Skeletal muscle tissue (tissue), 3 donors: ENCODE measurements at regions not wholly inside any gene's neighbourhood (a gene's known extent, or its start where the extent isn't known, plus 50 kb on each side); places are given as distances from the start of the nearest gene placed in this dataset.

Experiments used
- H3K27ac ChIP-seq: one replicate; pipeline ENCODE4 v1.7.0; 2013; ENCODE audit warnings: mild to moderate bottlenecking, low read depth, low read length, inconsistent platforms
- H3K27me3 ChIP-seq, 3 donors: one replicate each; pipeline ENCODE4 v1.7.0; 2013; ENCODE audit warnings: low read length in 3 of 3; ENCODE audit not compliant: control insufficient read depth in 3 of 3, insufficient read depth in 3 of 3
- H3K36me3 ChIP-seq, 3 donors: one replicate each; pipeline ENCODE4 v1.7.0; 2013; ENCODE audit warnings: low read length in 3 of 3; ENCODE audit not compliant: control insufficient read depth in 3 of 3, insufficient read depth in 3 of 3
- H3K4me1 ChIP-seq, 3 donors: one replicate each; pipeline ENCODE4 v1.7.0; 2013; ENCODE audit warnings: low read length in 3 of 3, mild to moderate bottlenecking in 3 of 3; ENCODE audit not compliant: control insufficient read depth in 3 of 3, insufficient read depth in 3 of 3
- H3K4me3 ChIP-seq, 3 donors: one replicate each; pipeline ENCODE4 v1.7.0; 2013; ENCODE audit warnings: low read length in 3 of 3
- H3K9ac ChIP-seq, 3 donors: one replicate each; pipeline ENCODE4 v1.7.0; 2013; ENCODE audit warnings: low read length in 3 of 3, mild to moderate bottlenecking in 3 of 3, moderate library complexity in 2 of 3, low read depth in 1 of 3
- H3K9me3 ChIP-seq, 3 donors: one replicate each; pipeline ENCODE4 v1.7.0; 2013; ENCODE audit warnings: low read length in 3 of 3; ENCODE audit not compliant: control insufficient read depth in 3 of 3
- donor health status: Osteomylitis.

DNA sequence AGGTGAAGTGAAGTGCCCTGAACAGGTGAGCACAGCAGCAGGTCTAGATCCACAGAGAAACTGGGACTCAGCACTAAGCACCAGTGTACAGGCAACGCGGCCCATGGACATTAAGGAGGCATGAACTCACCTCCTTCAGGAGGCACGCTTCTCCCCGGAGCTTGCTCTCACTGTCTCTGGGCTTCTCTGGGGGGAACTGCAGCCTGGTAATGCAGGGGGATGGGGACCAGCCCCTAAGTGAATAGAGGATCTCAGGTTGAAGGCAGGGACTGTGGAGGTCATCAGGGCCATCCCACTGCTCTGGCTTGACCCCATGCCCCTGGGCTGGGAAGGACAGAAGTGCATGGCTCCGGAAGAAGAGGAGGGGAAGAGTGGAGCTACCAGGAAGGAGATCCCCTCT lies 495.6 kb upstream of the B3GAT1 start:
- Histone ChIP-seq H3K9ac (no peak overlapping the region), H3K4me3 (no peak overlapping the region), H3K27ac (no peak overlapping the region), H3K36me3 (no peaks in the 10 kb centered on the region), H3K4me1 (peaks cover 3 to 10% (median 8%) of the 10 kb centered on the region in 3 donors), H3K9me3 (peaks cover 0 to 2% (median 0%) of the 10 kb centered on the region in 3 donors), H3K27me3 (peaks cover 5 to 17% (median 13%) of the 10 kb centered on the region in 3 donors)

DNA sequence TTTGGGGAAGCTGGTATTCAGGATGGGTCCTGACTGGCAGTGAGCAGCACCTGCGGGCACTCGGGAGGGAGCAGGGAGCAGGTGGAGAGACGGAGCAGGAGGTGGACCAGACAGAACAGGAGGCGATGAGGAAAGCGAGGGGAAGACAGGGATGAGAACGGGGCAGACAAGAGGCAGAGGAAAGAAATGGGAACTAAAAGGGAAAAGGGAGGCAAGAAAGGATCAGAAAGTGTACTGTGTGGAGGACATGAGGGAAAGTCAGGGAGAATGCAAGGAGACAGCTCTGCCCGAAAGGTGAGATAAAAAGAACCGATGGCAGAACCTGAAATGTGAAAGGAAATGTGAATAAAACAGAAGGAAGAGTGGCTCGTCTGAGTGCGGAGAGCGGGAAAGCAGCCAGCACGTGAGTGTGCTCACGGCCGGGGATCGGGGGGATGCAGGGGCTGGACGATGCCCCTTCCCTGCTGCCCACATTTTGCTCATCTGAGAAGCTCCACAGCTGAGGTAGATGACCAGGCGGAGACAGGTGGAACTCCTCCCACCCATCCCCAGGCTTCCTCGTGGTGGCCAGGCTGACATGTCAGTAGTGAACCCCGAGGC lies 494.4 kb upstream of the B3GAT1 start:
- no peaks in the 10 kb centered on the region for H3K9me3 ChIP-seq
- peaks cover 5 to 17% (median 13%) of the 10 kb centered on the region in 3 donors for H3K27me3 ChIP-seq
- no peak overlapping the region for H3K9ac ChIP-seq
- H3K4me3 ChIP-seq, result no peak overlapping the region
- H3K27ac ChIP-seq, result no peak overlapping the region
- no peaks in the 10 kb centered on the region for H3K36me3 ChIP-seq
- H3K4me1 ChIP-seq, result peaks cover 3 to 10% (median 8%) of the 10 kb centered on the region in 3 donors

DNA sequence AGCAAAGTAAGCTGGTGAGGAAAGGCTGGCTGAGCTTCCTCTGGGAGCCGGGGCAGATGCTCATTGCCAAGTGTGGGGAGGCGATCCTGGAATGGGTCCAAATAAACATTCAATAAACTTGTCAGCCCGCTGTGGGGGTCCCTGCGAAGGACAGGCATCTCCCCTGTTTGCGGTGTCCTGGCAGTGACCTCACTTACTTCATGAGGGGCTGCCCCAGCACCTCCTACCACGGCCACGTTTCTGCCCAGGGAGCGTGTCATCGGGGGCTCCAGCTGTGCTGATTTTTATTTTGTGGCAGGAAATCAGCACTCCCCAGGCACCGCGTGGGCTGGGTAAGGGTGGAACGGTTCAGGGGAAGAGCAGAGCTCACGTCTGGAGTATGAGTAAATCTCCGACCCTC lies 493.9 kb upstream of the B3GAT1 start:
- H3K4me1 ChIP-seq, result peaks cover 3 to 10% (median 8%) of the 10 kb centered on the region in 3 donors
- H3K9ac ChIP-seq, result no peak overlapping the region
- peaks cover 5 to 17% (median 13%) of the 10 kb centered on the region in 3 donors for H3K27me3 ChIP-seq
- no peaks in the 10 kb centered on the region for H3K36me3 ChIP-seq
- no peak overlapping the region for H3K27ac ChIP-seq
- H3K4me3 ChIP-seq, result no peak overlapping the region
- H3K9me3 ChIP-seq, result no peaks in the 10 kb centered on the region

DNA sequence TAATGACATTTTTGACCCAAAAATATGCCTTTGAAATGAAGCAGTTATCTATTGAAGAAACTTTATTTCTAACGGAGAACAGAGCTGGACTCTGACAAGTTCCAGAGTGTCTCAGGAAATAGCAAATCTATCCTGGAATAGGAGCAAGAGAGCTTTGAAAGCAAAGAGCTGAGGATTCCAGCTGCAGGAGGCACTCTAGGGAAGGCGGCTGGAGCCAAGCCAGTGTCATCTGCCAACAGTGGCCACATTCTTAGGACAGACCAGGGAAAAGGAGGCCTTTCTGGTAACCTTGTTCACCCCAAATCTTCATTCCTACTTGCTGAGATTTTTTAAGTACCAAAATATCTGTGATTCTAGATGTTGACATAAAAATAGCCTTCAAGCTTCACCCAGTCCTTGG lies 493.5 kb upstream of the B3GAT1 start:
- H3K4me3 ChIP-seq, result no peak overlapping the region
- H3K27me3 ChIP-seq, result peaks cover 5 to 17% (median 13%) of the 10 kb centered on the region in 3 donors
- H3K9me3 ChIP-seq, result no peaks in the 10 kb centered on the region
- H3K4me1 ChIP-seq, result peaks cover 3 to 10% (median 8%) of the 10 kb centered on the region in 3 donors
- H3K9ac ChIP-seq, result no peak overlapping the region
- H3K27ac ChIP-seq, result no peak overlapping the region
- no peaks in the 10 kb centered on the region for H3K36me3 ChIP-seq

DNA sequence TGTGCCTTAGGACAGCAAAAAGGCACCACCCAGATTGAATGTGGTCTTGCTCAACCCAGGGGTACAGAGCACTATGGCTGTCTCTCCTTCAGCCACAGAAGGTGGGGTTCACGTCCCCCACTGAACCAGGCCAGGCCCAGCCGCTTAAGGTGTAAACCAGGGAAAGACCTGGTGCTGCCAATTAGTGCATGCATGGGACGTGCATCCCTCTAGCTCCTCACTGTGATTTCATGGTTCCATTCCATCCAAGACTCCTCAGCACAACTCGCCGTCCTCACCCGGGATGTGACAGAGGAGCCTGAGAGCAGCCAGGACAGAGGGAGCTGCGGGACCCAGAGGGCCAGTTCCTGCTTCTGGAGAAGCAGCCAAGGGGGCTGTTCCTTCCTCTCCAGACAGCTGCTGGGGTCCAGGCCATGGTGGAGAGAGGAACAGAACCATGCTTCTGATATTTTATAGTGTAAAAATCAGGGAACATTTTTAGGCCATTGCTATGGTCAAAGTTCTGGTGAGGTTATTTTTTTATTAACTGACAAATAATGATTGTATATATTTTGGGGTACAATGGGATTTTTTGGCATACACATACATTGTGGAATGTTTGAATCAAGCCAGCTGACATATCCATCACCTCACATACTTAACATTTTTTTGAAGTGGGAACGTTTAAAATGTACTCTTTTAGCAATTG lies 492.2 kb upstream of the B3GAT1 start:
- H3K4me3 ChIP-seq, result no peak overlapping the region
- H3K9ac ChIP-seq, result no peak overlapping the region
- no peaks in the 10 kb centered on the region for H3K9me3 ChIP-seq
- H3K4me1 ChIP-seq, result peaks cover 3 to 10% (median 8%) of the 10 kb centered on the region in 3 donors
- peaks cover 5 to 17% (median 16%) of the 10 kb centered on the region in 3 donors for H3K27me3 ChIP-seq
- no peak overlapping the region for H3K27ac ChIP-seq
- H3K36me3 ChIP-seq, result no peaks in the 10 kb centered on the region

DNA sequence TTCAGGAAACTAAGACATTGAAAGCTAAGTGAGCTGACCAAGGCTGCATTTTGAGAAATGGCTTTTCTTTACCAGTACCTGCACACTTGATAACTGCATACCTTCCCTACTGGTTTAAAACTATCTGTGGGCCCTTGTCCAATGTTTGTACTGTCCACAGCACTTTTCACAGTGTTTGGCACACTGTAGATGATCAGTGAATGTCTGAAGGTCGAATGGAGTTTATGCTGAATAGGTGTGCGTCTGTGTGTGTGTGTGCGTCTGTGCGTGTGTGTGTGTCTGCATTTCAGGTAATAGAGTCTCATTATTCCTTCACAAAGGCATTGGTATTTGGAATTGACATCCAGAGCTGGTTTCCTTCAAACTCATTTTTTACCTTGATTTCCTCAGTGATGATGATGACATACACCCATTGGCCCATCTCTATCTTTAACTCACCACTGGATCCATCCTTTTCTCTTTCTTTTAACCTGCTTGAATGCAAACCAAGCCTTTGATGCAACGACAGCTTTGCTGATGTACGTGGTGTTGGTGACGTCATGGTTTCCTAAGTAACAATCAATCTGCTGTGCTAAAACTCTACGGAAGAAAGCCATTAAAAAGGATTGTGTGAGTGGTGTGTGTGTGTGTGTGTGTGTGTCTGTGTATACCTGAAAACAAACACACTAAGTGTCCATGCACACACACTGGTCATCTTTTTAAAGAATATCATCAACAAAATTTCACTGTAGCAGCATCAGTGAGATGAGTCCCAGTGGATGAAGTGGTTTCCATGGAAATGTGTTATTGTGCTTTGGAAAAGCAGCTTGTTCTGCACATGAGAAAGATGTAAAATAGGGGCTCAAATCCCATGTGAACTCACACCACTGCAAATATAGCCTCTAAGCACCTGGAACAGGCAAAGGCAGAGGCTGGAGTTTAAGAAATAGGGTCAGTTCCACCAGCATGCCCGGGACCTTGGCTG lies 490.2 kb upstream of the B3GAT1 start:
- Histone ChIP-seq H3K27me3 (peaks cover 5 to 17% (median 16%) of the 10 kb centered on the region in 3 donors), H3K9me3 (no peaks in the 10 kb centered on the region), H3K9ac (no peak overlapping the region), H3K36me3 (no peaks in the 10 kb centered on the region), H3K4me3 (no peak overlapping the region), H3K27ac (no peak overlapping the region), H3K4me1 (peaks cover 3 to 10% (median 8%) of the 10 kb centered on the region in 3 donors)

GRCh38 chr11:134901542-134901941 lies 489.5 kb upstream of the B3GAT1 start:
- no peak overlapping the region for H3K4me3 ChIP-seq
- peaks cover 5 to 16% (median 13%) of the 10 kb centered on the region in 3 donors for H3K27me3 ChIP-seq
- no peaks in the 10 kb centered on the region for H3K36me3 ChIP-seq
- H3K9ac ChIP-seq, result no peak overlapping the region
- no peak overlapping the region for H3K27ac ChIP-seq
- H3K9me3 ChIP-seq, result no peaks in the 10 kb centered on the region
- H3K4me1 ChIP-seq, result peaks cover 3 to 10% (median 8%) of the 10 kb centered on the region in 3 donors

DNA sequence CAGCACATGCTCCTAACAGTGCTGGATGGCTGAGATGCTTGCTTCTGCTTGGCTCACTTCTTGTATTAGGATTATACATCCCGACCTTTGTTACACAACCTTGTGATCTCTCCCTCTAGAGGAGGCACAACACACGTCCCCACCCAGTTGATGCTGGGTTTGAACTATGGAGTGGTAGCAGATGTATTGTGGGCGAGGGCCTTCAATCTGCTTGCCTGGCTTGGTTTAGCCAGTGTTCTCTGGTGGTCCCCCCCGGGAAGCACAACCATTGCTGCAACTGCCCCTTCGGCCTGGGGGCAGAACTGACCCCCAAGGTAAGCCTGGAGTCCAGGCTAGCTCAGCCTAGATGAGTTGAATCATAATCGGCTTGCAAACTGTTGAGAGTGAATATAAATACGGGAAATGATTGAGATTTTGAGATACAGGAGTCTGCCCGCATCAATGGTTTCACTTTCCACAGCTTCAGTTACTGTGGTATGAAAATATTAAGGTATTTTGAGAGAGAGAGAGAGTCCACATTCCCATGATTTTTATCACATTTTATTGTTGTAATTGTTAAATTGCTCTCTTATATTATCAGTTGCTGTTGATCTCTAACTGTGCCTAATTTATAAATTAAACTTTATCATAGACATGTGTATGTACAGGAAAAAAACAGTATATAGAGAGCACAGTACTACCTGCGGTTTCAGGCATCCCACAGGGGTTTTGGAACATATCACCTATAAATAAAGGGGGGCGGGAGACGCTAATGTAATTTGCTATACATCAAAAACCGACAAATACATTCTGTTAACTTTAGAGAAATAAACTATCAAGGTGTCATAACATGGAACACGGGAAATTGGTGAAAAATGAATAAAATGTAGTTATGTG lies 482.0 kb upstream of the B3GAT1 start:
- no peaks in the 10 kb centered on the region for H3K9me3 ChIP-seq
- no peak overlapping the region for H3K4me3 ChIP-seq
- no peak overlapping the region for H3K27ac ChIP-seq
- no peaks in the 10 kb centered on the region for H3K36me3 ChIP-seq
- peaks cover 0 to 3% (median 0%) of the 10 kb centered on the region in 3 donors for H3K27me3 ChIP-seq
- H3K4me1 ChIP-seq, result no peaks in the 10 kb centered on the region
- H3K9ac ChIP-seq, result no peak overlapping the region

GRCh38 chr11:134890446-134890845 lies 478.4 kb upstream of the B3GAT1 start:
- Histone ChIP-seq H3K9me3 (no peaks in the 10 kb centered on the region), H3K27ac (no peak overlapping the region), H3K4me3 (no peak overlapping the region), H3K36me3 (no peaks in the 10 kb centered on the region), H3K4me1 (no peaks in the 10 kb centered on the region), H3K9ac (no peak overlapping the region), H3K27me3 (peaks cover 4 to 15% (median 5%) of the 10 kb centered on the region in 3 donors)
